Uterus (tissue), 3 donors: ENCODE measurements at regions not wholly inside any gene's neighbourhood (a gene's known extent, or its start where the extent isn't known, plus 50 kb on each side); places are given as distances from the start of the nearest gene placed in this dataset.

Experiments
- DNase-seq, 2 donors: peaks; one replicate each; pipeline ENCODE4 v3.0.0-alpha.2; 2019 to 2020
- H3K27ac ChIP-seq, 2 donors: fragments of 200-600 bp; sonication (generic); 1 replicate in 1 of 2; 2 replicates in 1 of 2; pipeline ENCODE4 v1.5.1; 2016 to 2018
- H3K27me3 ChIP-seq, 2 donors: fragments of 200-600 bp; sonication (generic); one replicate each; pipeline ENCODE4 v1.5.1; 2018 to 2019; ENCODE audit warnings: control low read depth in 1 of 2
- H3K36me3 ChIP-seq, 2 donors: fragments of 200-600 bp; sonication (generic); one replicate each; pipeline ENCODE4 v1.5.1; 2019; ENCODE audit warnings: control low read depth in 1 of 2
- H3K4me1 ChIP-seq, 2 donors: fragments of 200-600 bp; sonication (generic); one replicate each; pipeline ENCODE4 v1.5.1; 2018 to 2019; ENCODE audit warnings: control low read depth in 1 of 2
- H3K4me3 ChIP-seq, 2 donors: fragments of 200-600 bp; sonication (generic); 1 replicate in 1 of 2; 2 replicates in 1 of 2; pipeline ENCODE4 v1.5.1; 2018 to 2019; ENCODE audit warnings: mild to moderate bottlenecking in 1 of 2
- H3K9me3 ChIP-seq, 2 donors: fragments of 200-600 bp; sonication (generic); one replicate each; pipeline ENCODE4 v1.5.1; 2019; ENCODE audit warnings: control low read depth in 1 of 2
- POLR2A ChIP-seq, 2 donors: fragments of 450-650 bp; IDR thresholded peaks; one replicate each; pipeline ENCODE4 v1.6.1; 2016; ENCODE audit warnings: antibody characterized with exemption in 2 of 2, mild to moderate bottlenecking in 1 of 2, moderate library complexity in 1 of 2
- intact Hi-C: fragments of 100-400 bp; cut with DNase I; formaldehyde crosslinking; loops from one replicate; pipeline ENCODE4 v1.15.1; 2023; ENCODE audit warnings: low total_unique reads
- TF ChIP-seq, protein P1 (sequence below), 4 experiments: fragments of 200-600 bp in 2 of 4; fragments of 450-650 bp in 2 of 4; sonication (generic) in 2 of 4; IDR thresholded peaks; one replicate each; pipeline ENCODE4 v1.5.1; 2016 to 2019; ENCODE audit warnings: antibody characterized with exemption in 4 of 4, mild to moderate bottlenecking in 2 of 4, moderate library complexity in 1 of 4
- donor health status: DM: yes; HTN: yes; CAD: no.

DNA sequence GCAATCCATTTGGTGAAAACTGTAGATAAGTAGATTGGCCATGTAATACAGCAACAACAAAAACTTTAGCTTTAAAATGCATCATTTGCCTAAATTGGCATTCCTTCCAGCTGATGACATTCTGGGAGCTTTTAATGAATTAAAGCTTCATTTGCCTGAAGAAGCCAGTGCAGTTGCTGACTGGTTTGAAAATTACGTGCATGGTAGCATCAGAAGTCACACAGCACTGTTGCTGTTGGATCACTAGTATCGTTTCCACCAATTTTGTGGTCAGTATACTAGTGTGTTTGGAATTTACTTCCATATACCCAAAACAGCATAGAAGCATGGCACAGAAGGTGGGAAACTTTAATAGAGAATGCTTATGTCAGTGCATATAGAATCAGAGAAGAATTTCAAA is 194.9 kb downstream of the ETV1 start:
- intact Hi-C loops, result no loop called here

DNA sequence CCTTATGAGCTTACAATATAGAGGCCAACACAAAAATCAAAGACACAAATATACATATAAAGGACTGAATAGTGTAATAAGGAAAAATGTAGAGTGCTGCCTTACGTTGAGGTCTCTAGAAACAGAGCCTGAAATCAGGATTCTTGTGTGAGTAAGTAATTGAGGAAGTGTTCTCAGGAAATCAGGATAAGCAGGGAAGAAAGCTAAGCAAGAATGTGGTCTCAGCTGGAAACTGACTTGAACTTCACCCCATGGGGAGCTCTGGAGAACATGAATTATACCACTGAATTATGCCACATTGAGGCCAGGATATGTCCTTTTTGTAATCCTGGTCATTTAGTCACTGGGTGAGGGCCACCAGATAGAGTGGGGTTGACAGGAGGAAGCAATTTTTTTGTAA is 191.9 kb downstream of the ETV1 start:
- Histone ChIP-seq H3K27ac (no peak overlapping the region), H3K27me3 (no peaks in the 10 kb centered on the region), H3K4me1 (no peaks in the 10 kb centered on the region), H3K4me3 (no peak overlapping the region), H3K9me3 (no peaks in the 10 kb centered on the region), H3K36me3 (no peaks in the 10 kb centered on the region)
- no peak for DNase-seq
- no peak for TF ChIP-seq POLR2A (IDR thresholded peaks at IDR 0.05)
- TF ChIP-seq, protein P1, sequence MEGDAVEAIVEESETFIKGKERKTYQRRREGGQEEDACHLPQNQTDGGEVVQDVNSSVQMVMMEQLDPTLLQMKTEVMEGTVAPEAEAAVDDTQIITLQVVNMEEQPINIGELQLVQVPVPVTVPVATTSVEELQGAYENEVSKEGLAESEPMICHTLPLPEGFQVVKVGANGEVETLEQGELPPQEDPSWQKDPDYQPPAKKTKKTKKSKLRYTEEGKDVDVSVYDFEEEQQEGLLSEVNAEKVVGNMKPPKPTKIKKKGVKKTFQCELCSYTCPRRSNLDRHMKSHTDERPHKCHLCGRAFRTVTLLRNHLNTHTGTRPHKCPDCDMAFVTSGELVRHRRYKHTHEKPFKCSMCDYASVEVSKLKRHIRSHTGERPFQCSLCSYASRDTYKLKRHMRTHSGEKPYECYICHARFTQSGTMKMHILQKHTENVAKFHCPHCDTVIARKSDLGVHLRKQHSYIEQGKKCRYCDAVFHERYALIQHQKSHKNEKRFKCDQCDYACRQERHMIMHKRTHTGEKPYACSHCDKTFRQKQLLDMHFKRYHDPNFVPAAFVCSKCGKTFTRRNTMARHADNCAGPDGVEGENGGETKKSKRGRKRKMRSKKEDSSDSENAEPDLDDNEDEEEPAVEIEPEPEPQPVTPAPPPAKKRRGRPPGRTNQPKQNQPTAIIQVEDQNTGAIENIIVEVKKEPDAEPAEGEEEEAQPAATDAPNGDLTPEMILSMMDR (IDR thresholded peaks at IDR 0.05), result no peak
- intact Hi-C loops, result no loop called here

More for the DNA sequence above, 194.9 kb downstream of the ETV1 start:
- no peak overlapping the region for H3K4me3 ChIP-seq
- DNase-seq, result no peak
- no peaks in the 10 kb centered on the region for H3K36me3 ChIP-seq
- no peaks in the 10 kb centered on the region for H3K9me3 ChIP-seq
- TF ChIP-seq, protein P1 (IDR thresholded peaks at IDR 0.05), result no peak
- TF ChIP-seq POLR2A (IDR thresholded peaks at IDR 0.05), result no peak
- no peaks in the 10 kb centered on the region for H3K27me3 ChIP-seq
- H3K4me1 ChIP-seq, result no peaks in the 10 kb centered on the region
- H3K27ac ChIP-seq, result no peak overlapping the region

DNA sequence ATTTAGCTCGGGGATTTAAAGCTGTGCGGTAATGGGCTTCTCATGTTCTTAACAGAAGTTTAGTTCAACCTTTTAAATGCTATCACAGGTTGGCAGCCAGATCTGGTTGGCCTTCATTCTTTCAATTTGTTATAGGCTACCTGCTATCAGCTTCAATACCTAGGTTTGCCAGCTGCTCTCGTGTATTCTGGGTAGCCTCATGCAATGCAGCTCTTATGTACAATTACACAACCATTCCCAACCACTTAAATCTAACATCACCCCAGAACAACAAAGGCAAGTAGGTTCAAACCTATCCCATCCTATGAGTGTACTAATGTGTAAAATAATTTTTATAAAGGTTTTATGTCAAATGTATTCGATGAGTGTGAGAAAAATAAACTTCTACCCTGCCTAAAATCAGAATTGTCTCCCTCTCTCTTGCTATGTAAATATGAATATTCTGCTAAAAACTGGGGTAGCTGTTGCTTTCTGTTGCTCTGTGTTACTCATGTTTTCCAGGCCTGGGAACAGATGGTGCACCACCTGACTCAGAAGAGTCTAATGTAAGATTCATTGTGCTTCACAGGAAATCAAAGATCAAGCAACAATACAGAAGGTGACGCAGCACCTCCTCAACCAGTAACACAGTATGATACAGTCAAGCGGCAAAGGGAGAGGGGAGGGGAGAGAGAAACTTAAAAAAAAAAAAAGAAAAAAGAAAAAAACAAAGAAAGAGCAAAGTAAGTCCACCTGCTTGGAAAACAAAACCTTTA is 188.6 kb downstream of the ETV1 start:
- TF ChIP-seq, protein P1 (IDR thresholded peaks at IDR 0.05), result no peak
- no peak for TF ChIP-seq POLR2A (IDR thresholded peaks at IDR 0.05)
- no peak for DNase-seq
- no peaks in the 10 kb centered on the region for H3K36me3 ChIP-seq
- H3K4me1 ChIP-seq, result no peaks in the 10 kb centered on the region
- no peak overlapping the region for H3K27ac ChIP-seq
- H3K4me3 ChIP-seq, result no peak overlapping the region
- no peaks in the 10 kb centered on the region for H3K27me3 ChIP-seq
- H3K9me3 ChIP-seq, result no peaks in the 10 kb centered on the region
- intact Hi-C loops, result no loop called here

DNA sequence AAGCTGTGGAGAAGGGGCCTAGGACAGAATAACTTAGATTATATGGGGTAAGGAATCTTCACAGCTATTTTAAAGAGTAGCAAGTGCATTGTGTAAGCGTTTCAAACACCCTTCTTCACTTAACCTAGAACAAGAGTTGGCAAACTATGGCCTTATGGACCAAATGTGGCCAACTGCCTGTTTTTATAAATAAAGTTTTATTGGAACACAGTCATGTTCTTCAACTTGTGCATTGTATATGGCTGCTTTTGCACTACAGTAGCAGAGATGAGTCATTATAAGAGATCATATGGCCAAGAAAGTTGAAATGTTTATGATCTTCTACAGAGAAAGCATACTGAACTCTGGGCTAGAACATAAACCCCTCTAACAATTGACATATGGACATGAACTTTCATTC is 187.8 kb downstream of the ETV1 start:
- Histone ChIP-seq H3K27ac (no peak overlapping the region), H3K9me3 (no peaks in the 10 kb centered on the region), H3K36me3 (no peaks in the 10 kb centered on the region), H3K4me1 (no peaks in the 10 kb centered on the region), H3K4me3 (no peak overlapping the region), H3K27me3 (no peaks in the 10 kb centered on the region)
- DNase-seq, result no peak
- TF ChIP-seq, protein P1 (IDR thresholded peaks at IDR 0.05), result no peak
- no peak for TF ChIP-seq POLR2A (IDR thresholded peaks at IDR 0.05)
- intact Hi-C loops, result no loop called here

DNA sequence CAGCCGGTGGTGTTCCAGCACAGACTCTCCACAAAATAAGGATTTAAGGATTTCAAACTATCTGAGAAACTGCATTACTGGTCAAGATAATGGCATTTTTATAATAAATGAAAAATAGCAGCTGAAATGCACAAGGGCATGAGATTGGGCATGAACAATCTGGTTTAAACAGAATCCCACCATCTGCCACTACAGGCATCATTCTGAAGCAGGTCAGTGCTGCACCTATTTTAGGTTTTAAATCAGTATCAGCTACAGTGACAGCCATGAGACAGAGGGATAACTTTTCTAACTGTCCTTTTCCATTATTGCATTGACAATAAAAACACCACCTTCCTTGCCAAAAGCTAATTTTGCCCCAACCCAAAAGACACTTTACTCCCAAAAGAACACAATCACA is 186.8 kb downstream of the ETV1 start:
- Histone ChIP-seq H3K4me3 (no peak overlapping the region), H3K36me3 (no peaks in the 10 kb centered on the region), H3K9me3 (no peaks in the 10 kb centered on the region), H3K27me3 (no peaks in the 10 kb centered on the region), H3K4me1 (no peaks in the 10 kb centered on the region), H3K27ac (no peak overlapping the region)
- DNase-seq, result no peak
- intact Hi-C loops, result no loop called here
- TF ChIP-seq, protein P1 (IDR thresholded peaks at IDR 0.05), result no peak
- no peak for TF ChIP-seq POLR2A (IDR thresholded peaks at IDR 0.05)
